ENCODE measurements at regions not wholly inside any gene's neighbourhood (a gene's known extent, or its start where the extent isn't known, plus 50 kb on each side); places are given as distances from the start of the nearest gene placed in this dataset.

DNA sequence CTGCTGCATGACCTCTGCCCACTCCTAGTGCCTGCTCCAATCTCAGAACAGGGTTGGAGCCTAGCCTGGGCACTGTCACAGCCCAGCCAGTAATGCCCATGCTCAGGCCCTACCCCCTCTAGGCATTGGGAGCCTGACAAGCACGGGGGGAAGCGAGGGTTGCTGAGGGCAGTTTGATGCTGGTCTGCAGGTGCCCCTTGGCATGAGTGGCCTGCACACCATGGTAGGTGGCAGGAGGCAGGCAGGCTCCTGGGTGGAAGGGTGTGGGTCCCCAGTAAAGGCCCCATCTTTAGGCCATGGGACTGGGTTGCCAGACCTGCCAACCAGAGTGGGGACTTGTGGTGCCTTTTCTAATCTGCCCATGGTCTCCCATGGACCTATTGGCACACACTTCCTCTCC is 72.1 kb upstream of the DCAF12L2 start:
- TF ChIP-seq, protein P1, sequence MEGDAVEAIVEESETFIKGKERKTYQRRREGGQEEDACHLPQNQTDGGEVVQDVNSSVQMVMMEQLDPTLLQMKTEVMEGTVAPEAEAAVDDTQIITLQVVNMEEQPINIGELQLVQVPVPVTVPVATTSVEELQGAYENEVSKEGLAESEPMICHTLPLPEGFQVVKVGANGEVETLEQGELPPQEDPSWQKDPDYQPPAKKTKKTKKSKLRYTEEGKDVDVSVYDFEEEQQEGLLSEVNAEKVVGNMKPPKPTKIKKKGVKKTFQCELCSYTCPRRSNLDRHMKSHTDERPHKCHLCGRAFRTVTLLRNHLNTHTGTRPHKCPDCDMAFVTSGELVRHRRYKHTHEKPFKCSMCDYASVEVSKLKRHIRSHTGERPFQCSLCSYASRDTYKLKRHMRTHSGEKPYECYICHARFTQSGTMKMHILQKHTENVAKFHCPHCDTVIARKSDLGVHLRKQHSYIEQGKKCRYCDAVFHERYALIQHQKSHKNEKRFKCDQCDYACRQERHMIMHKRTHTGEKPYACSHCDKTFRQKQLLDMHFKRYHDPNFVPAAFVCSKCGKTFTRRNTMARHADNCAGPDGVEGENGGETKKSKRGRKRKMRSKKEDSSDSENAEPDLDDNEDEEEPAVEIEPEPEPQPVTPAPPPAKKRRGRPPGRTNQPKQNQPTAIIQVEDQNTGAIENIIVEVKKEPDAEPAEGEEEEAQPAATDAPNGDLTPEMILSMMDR (IDR thresholded peaks at IDR 0.05): no peak
- TF ChIP-seq POLR2A (IDR thresholded peaks at IDR 0.05): no peak
